K562 (cell line): ENCODE measurements at regions not wholly inside any gene's neighbourhood (a gene's known extent, or its start where the extent isn't known, plus 50 kb on each side); places are given as distances from the start of the nearest gene placed in this dataset.

ENCODE experiments used
- ATAC-seq: fragments of 200-7000 bp; cut with Tn5 transposase; 3 replicates; pipeline ENCODE4 v1.9.1; 2020; ENCODE audit warnings: moderate library complexity
- BruUV-seq: library from RNA; stranded (reverse); fragments of 400-500 nt; replicated peaks from 2 replicates; lab custom pipeline; 2021; lab: Mats Ljungman, UMichigan
- CTCF ChIA-PET: fragments of 300-600 bp; formaldehyde crosslinking; extraction: SDS; loops from one replicate; lab custom pipeline; 2021; ENCODE audit warnings: low intra/inter-chr PET ratio; lab: Yijun Ruan, JAX
- POLR2A ChIA-PET: fragments of 300-600, 350-650 bp; sonication (Branson Sonifier 250); formaldehyde crosslinking; extraction: SDS; loops from one replicate; lab custom pipeline; 2021; ENCODE audit warnings: antibody characterized with exemption, inconsistent platforms; lab: Yijun Ruan, JAX
- DNase-seq, 4 experiments: peaks; one replicate each; pipeline versions ENCODE4 v3.0.0 to v3.0.0-alpha.2; 2011 to 2018; ENCODE audit warnings: low spot score in 3 of 4, mixed read lengths in 3 of 4; ENCODE audit errors: extremely low read depth in 1 of 4
- FAIRE-seq: peaks from 2 replicates; lab custom pipeline; 2011; peaks lifted over from hg19 to GRCh38; lab: Jason Lieb, UNC
- H2AFZ ChIP-seq: 2 replicates; pipeline ENCODE4 v1.6.0; 2011; ENCODE audit warnings: low read depth, low read length, control low read depth, inconsistent platforms
- H3K27ac ChIP-seq: fragments of 200-600 bp; 3 replicates; pipeline ENCODE4 v1.8.0; 2011; ENCODE audit warnings: low read depth, mild to moderate bottlenecking, control low read depth, inconsistent platforms, low read length, moderate library complexity, mixed read lengths; ENCODE audit errors: extremely low read depth
- H3K27me3 ChIP-seq, 2 experiments: fragments of 300-600 bp in 1 of 2; 2 replicates in 1 of 2; 3 replicates in 1 of 2; pipeline versions ENCODE4 v1.6.0 to v1.8.0; 2011; ENCODE audit warnings: inconsistent platforms in 2 of 2, low read length in 2 of 2, mild to moderate bottlenecking in 1 of 2, mixed read lengths in 1 of 2, moderate library complexity in 1 of 2; ENCODE audit not compliant: control insufficient read depth in 2 of 2, insufficient read depth in 2 of 2
- H3K36me3 ChIP-seq: fragments of 300-600 bp; 3 replicates; pipeline ENCODE4 v1.8.0; 2011; ENCODE audit warnings: mild to moderate bottlenecking, low read length, inconsistent platforms; ENCODE audit not compliant: control insufficient read depth, insufficient read depth
- H3K4me1 ChIP-seq, 2 experiments: fragments of 200-600 bp in 1 of 2; replicated peaks in 1 of 2; 2 replicates in 1 of 2; 3 replicates in 1 of 2; pipeline versions ENCODE4 v1.5.1 to v1.8.0; 2011; ENCODE audit warnings: inconsistent platforms in 2 of 2, low read length in 2 of 2, mild to moderate bottlenecking in 1 of 2, mixed read lengths in 1 of 2, moderate library complexity in 1 of 2; ENCODE audit not compliant: control insufficient read depth in 2 of 2, insufficient read depth in 2 of 2
- H3K4me2 ChIP-seq: 2 replicates; pipeline ENCODE4 v1.6.1; 2011; ENCODE audit warnings: low read length, control low read depth, inconsistent platforms, mixed read lengths; ENCODE audit not compliant: insufficient read depth
- H3K4me3 ChIP-seq: fragments of 200-600 bp; sonication (generic), shearing (Covaris generic); 2 replicates; pipeline ENCODE4 v1.5.1; 2016; ENCODE audit warnings: control low read depth, inconsistent platforms
- H3K79me2 ChIP-seq: fragments of 200-600 bp; 3 replicates; pipeline ENCODE4 v1.8.0; 2011; ENCODE audit warnings: low read length, inconsistent platforms; ENCODE audit not compliant: control insufficient read depth, insufficient read depth
- H3K9ac ChIP-seq, 2 experiments: 2 replicates each; pipeline versions ENCODE4 v1.6.0 to v1.6.1; 2011; ENCODE audit warnings: low read depth in 2 of 2, low read length in 2 of 2, control low read depth in 1 of 2, inconsistent platforms in 1 of 2, mild to moderate bottlenecking in 1 of 2, mixed read lengths in 1 of 2; ENCODE audit not compliant: insufficient read depth in 1 of 2
- H3K9me1 ChIP-seq: one replicate; pipeline ENCODE4 v1.6.0; 2011; ENCODE audit warnings: inconsistent platforms, mild to moderate bottlenecking, low read length, moderate library complexity; ENCODE audit not compliant: control insufficient read depth, insufficient read depth
- H3K9me3 ChIP-seq: replicated peaks from 2 replicates; pipeline ENCODE4 v1.5.1; 2011; ENCODE audit warnings: low read depth, low read length, inconsistent platforms; ENCODE audit not compliant: control insufficient read depth, insufficient read depth
- H4K20me1 ChIP-seq: replicated peaks from 2 replicates; pipeline ENCODE4 v1.6.1; 2011; ENCODE audit warnings: low read length, inconsistent platforms, mixed read lengths; ENCODE audit not compliant: control insufficient read depth, insufficient read depth
- ATF6 ChIP-seq: sonication (generic); formaldehyde crosslinking; IDR thresholded peaks from 2 replicates; pipeline ENCODE4 v1.4.0; 2020; ENCODE audit warnings: mild to moderate bottlenecking, missing genetic modification reagents
- BCL6 ChIP-seq: fragments of 250-450 bp; sonication (Bioruptor Pico); IDR thresholded peaks from 2 replicates; pipeline ENCODE4 v1.4.0; 2020
- HLTF ChIP-seq: fragments of 450-650 bp; IDR thresholded peaks from 2 replicates; pipeline ENCODE4 v1.6.1; 2016
- HMBOX1 ChIP-seq: sonication (generic); IDR thresholded peaks from 2 replicates; pipeline ENCODE4 v1.6.1; 2016
- HMG20B ChIP-seq: fragments of 250-450 bp; sonication (Bioruptor Pico); IDR thresholded peaks from 2 replicates; pipeline ENCODE4 v1.5.0; 2021; ENCODE audit warnings: mild to moderate bottlenecking
- MCM2 ChIP-seq: fragments of 450-650 bp; IDR thresholded peaks from 2 replicates; pipeline ENCODE4 v1.6.1; 2017; ENCODE audit warnings: low read depth, mild to moderate bottlenecking
- NCOA6 ChIP-seq: fragments of 450-650 bp; IDR thresholded peaks from 2 replicates; pipeline ENCODE4 v1.6.1; 2017; ENCODE audit warnings: mild to moderate bottlenecking
- NFE2L1 ChIP-seq: fragments of 450-650 bp; IDR thresholded peaks from 2 replicates; pipeline ENCODE4 v1.6.1; 2016; ENCODE audit warnings: missing genetic modification characterization, low read depth, mild to moderate bottlenecking, missing compliant biosample characterization, moderate library complexity, borderline replicate concordance
- NRF1 ChIP-seq, 2 experiments: fragments of 450-650 bp; IDR thresholded peaks in 1 of 2; conservative IDR thresholded peaks in 1 of 2; 2 replicates each; pipeline ENCODE4 v1.6.1; 2014; ENCODE audit warnings: mild to moderate bottlenecking in 2 of 2
- SREBF2 ChIP-seq: sonication (generic); formaldehyde crosslinking; IDR thresholded peaks from 2 replicates; pipeline ENCODE4 v1.4.0; 2020; ENCODE audit warnings: mild to moderate bottlenecking, missing genetic modification reagents
- ZFP36 ChIP-seq: fragments of 150-350 bp; IDR thresholded peaks from 2 replicates; pipeline ENCODE4 v1.6.1; 2018; ENCODE audit warnings: low read length, low read depth; ENCODE audit not compliant: partially characterized antibody
- ZNF395 ChIP-seq: fragments of 200-800 bp; sonication (Bioruptor generic); IDR thresholded peaks from 2 replicates; pipeline ENCODE4 v1.6.1; 2017; ENCODE audit warnings: missing genetic modification characterization, missing compliant biosample characterization
- ZNF511 ChIP-seq: sonication (generic); formaldehyde crosslinking; IDR thresholded peaks from 2 replicates; pipeline ENCODE4 v1.8.0; 2022; ENCODE audit warnings: mild to moderate bottlenecking, missing genetic modification reagents
- WGBS: fragments of 100-300 bp; shearing (Covaris generic); methylation state at CpG from one replicate; pipeline ENCODE4 v1.1.6; 2016; ENCODE audit warnings: low coverage, mixed read lengths; ENCODE audit not compliant: insufficient coverage; ENCODE audit errors: missing lambda C conversion rate; 5-methylcytosine and 5-hydroxymethylcytosine counted together
- in situ Hi-C: fragments of 300-500 bp; cut with MboI; formaldehyde crosslinking; loops from 4 replicates; pipeline ENCODE4 v1.15.0; 2018; ENCODE audit warnings: inconsistent platforms, mixed read lengths
- intact Hi-C: fragments of 100-400 bp; cut with micrococcal nuclease; formaldehyde crosslinking; loops from 2 replicates; pipeline ENCODE4 v1.14.2; 2022

- peaks cover 0 to 11% of the 10 kb centered on the region in 2 experiments; a peak in 2 of 5 replicates for H3K4me1 ChIP-seq
- FAIRE-seq, result no peak
- TF ChIP-seq HMBOX1 (no peak), NRF1 (conservative IDR thresholded peaks at IDR 0.05 in 1 of 2, IDR thresholded peaks at IDR 0.05 in 1 of 2) (no peak), BCL6 (CRISPR knock-in tag) (no peak), MCM2 (no peak), SREBF2 (no peak), ZFP36 (no peak)
- CTCF ChIA-PET, result no interaction called here
- H3K79me2 ChIP-seq, result no peaks in the 10 kb centered on the region
- H3K36me3 ChIP-seq, result no peaks in the 10 kb centered on the region
- 19% methylated on average over 2 of the region's 2 CpGs for WGBS
- H3K4me3 ChIP-seq, result no peak overlapping the region
- H3K27ac ChIP-seq, result no peak overlapping the region
- no TSS peak for BruUV-seq
- intact Hi-C loops (no loop called here), in situ Hi-C loops (no loop called here)
- H3K27me3 ChIP-seq, result no peaks in the 10 kb centered on the region
- H3K9me1 ChIP-seq, result no peaks in the 10 kb centered on the region
- H3K9ac ChIP-seq, result no peak overlapping the region
- no peak overlapping the region for H3K4me2 ChIP-seq
- no peak overlapping the region for H2AFZ ChIP-seq
- no peaks in the 10 kb centered on the region for H4K20me1 ChIP-seq
- no peak for ATAC-seq
- no peaks in the 10 kb centered on the region for H3K9me3 ChIP-seq
- POLR2A ChIA-PET, result interaction anchor here (1.7 kb wide), 1 partner anchor 8 kb away, joined by 4 read pairs; no protein-coding TSS in a partner anchor
- no peak for DNase-seq
These were observed 152.7 kb upstream of the MAF start for GRCh38 chr16:79753286-79753685.

GRCh38 chr16:79752396-79752795, 151.9 kb upstream of the MAF start:
- no TSS peak for BruUV-seq
- TF ChIP-seq HLTF (no peak), NFE2L1 (no peak), ATF6 (CRISPR knock-in tag) (no peak), ZNF511 (no peak), NCOA6 (no peak), HMG20B (CRISPR knock-in tag) (no peak), ZNF395 (CRISPR knock-in tag) (no peak)

More at GRCh38 chr16:79752396-79752795, 151.9 kb upstream of the MAF start:
- ATAC-seq, result no peak
- POLR2A ChIA-PET, result interaction anchor here (0.6 kb wide), 1 partner anchor 78 kb away, joined by 3 read pairs; no protein-coding TSS in a partner anchor
- H3K9me1 ChIP-seq, result no peaks in the 10 kb centered on the region
- peaks cover 0 to 9% of the 10 kb centered on the region in 2 experiments; a peak in 2 of 5 replicates for H3K4me1 ChIP-seq
- no peak for DNase-seq
- CTCF ChIA-PET, result no interaction called here
- WGBS, result 30% methylated on average over 2 of the region's 2 CpGs
- no peak overlapping the region for H3K4me3 ChIP-seq
- H3K27me3 ChIP-seq, result no peaks in the 10 kb centered on the region
- no peaks in the 10 kb centered on the region for H3K79me2 ChIP-seq
- no peak overlapping the region for H3K9ac ChIP-seq
- H3K4me2 ChIP-seq, result no peak overlapping the region
- FAIRE-seq, result no peak
- H4K20me1 ChIP-seq, result no peaks in the 10 kb centered on the region
- H3K27ac ChIP-seq, result no peak overlapping the region
- in situ Hi-C loops (no loop called here), intact Hi-C loops (no loop called here)
- H3K9me3 ChIP-seq, result no peaks in the 10 kb centered on the region
- no peak overlapping the region for H2AFZ ChIP-seq
- H3K36me3 ChIP-seq, result no peaks in the 10 kb centered on the region
